Activated CD4-positive, alpha-beta memory T cell treated with anti-CD3 and anti-CD28 coated beads, Interleukin-2, amount 10 ng/mL, durations not matched to agents 7 days and 5 days (primary cell): ENCODE measurements at regions not wholly inside any gene's neighbourhood (a gene's known extent, or its start where the extent isn't known, plus 50 kb on each side); places are given as distances from the start of the nearest gene placed in this dataset.

Experiments used
- CTCF ChIA-PET: fragments of 350-600 bp; sonication (Branson Sonifier 250); formaldehyde crosslinking; loops from one replicate; lab custom pipeline; 2021; ENCODE audit warnings: antibody characterized with exemption, inconsistent platforms; lab: Charles Lee
- POLR2A ChIA-PET: fragments of 350-600 bp; sonication (Branson Sonifier 250); formaldehyde crosslinking; loops from one replicate; lab custom pipeline; 2021; ENCODE audit warnings: antibody characterized with exemption; lab: Charles Lee
- DNase-seq: peaks from one replicate; pipeline ENCODE4 v3.0.0-alpha.2; 2020
- H3K27ac Mint-ChIP-seq: one replicate; pipeline ENCODE4 v1.8.0; 2021; ENCODE audit warnings: mild to moderate bottlenecking, mixed read lengths
- H3K27me3 Mint-ChIP-seq: one replicate; pipeline ENCODE4 v1.8.0; 2021; ENCODE audit warnings: mixed read lengths
- H3K36me3 Mint-ChIP-seq: one replicate; pipeline ENCODE4 v1.8.0; 2021; ENCODE audit warnings: low read depth, mixed read lengths
- H3K4me1 Mint-ChIP-seq: one replicate; pipeline ENCODE4 v1.8.0; 2021; ENCODE audit warnings: mixed read lengths
- H3K4me3 Mint-ChIP-seq: one replicate; pipeline ENCODE4 v1.8.0; 2021; ENCODE audit warnings: mild to moderate bottlenecking, mixed read lengths
- H3K9me3 Mint-ChIP-seq: one replicate; pipeline ENCODE4 v1.8.0; 2021; ENCODE audit warnings: mixed read lengths

- Mint-ChIP-seq H3K27ac (no peak overlapping the region), H3K4me1 (peaks cover 4% of the 10 kb centered on the region), H3K36me3 (no peaks in the 10 kb centered on the region), H3K4me3 (no peak overlapping the region), H3K9me3 (no peaks in the 10 kb centered on the region), H3K27me3 (no peaks in the 10 kb centered on the region)
- ChIA-PET POLR2A (no interaction called here), CTCF (no interaction called here)
- DNase-seq: no peak
Measured at GRCh38 chr6:170045563-170045960, 245.3 kb downstream of the DLL1 start.

DNA sequence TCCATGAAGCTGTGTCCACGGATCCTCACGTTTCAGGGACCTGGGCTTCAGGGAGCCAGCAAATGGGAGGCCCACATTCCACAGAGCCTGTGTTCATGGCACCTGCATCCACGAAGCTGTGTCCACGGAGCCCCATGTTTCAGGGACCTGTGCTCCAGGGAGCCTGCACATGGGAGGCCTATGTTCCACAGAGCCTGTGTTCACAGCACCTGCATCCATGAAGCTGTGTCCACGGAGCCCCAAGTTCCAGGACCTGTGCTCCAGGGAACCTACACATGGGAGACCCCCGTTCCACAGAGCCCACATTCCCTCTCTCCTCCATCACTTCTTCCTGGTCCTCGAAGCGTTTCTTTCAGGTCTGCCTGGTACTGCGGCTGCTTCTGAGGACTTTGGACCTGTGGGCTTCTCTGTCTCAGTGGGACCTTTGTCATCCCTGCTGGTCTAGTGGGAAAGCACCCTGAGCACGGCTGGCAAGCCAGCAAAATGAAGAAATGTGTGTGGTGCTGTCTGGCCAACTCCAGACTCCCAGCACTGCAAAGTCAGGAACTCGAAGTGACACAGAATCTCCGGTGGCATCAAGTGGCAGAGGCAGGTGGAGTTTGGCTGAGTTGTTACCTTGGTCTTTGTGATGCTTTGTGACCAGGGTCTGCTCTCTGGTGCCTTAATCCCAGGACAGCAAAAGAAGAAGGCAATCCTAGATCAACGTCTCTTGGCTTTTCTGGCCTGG lies 245.9 kb downstream of the DLL1 start:
- ChIA-PET CTCF (no interaction called here), POLR2A (no interaction called here)
- Mint-ChIP-seq H3K4me1 (peaks cover 4% of the 10 kb centered on the region), H3K36me3 (no peaks in the 10 kb centered on the region), H3K27me3 (no peaks in the 10 kb centered on the region), H3K4me3 (no peak overlapping the region), H3K27ac (no peak overlapping the region), H3K9me3 (no peaks in the 10 kb centered on the region)
- no peak for DNase-seq

DNA sequence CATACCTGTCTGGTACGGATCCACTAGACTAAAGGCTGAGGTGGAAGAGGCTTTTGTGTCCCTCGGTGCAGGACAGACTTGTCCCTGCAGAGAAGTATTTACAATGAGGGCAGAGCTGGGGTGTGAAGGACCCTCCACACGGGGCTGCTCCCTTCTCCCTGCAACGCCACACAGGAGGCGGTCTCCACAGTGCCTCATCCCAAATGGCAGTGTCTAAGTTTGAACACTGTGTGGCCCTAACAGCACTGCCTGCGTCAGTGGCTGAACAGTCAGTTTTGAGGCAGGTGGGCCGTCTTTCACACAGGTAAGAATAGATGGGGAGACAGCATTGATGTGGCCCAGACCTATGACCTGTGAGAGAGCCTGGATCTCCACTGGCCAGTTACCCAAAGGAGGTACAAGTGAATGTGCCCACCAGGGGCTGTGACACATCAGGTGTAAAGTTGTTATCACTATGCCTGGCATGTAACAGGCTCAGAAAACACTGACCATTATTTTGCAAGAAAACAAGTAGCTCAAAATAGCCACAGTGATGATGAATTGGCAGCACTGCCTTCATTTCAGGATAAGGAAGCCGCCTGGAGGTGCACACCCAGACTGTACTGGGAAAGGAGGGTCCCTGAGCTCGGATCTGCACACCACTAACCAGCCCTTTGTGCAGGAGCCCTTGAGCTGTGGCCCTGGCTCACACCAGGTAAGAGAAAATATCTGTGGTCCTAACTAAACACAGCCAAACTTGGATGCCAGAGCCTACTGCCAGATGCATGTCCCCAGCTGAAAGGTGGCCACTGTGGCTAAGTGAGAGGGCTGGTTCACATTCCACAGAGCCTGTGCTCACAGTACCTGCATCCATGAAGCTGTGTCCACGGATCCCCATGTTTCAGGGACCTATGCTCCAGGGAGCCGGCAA lies 246.7 kb downstream of the DLL1 start:
- H3K9me3 Mint-ChIP-seq: no peaks in the 10 kb centered on the region
- H3K4me1 Mint-ChIP-seq: peaks cover 3% of the 10 kb centered on the region
- H3K27me3 Mint-ChIP-seq: no peaks in the 10 kb centered on the region
- POLR2A ChIA-PET: no interaction called here
- CTCF ChIA-PET: no interaction called here
- H3K36me3 Mint-ChIP-seq: no peaks in the 10 kb centered on the region
- H3K27ac Mint-ChIP-seq: no peak overlapping the region
- H3K4me3 Mint-ChIP-seq: no peak overlapping the region
- no peak for DNase-seq

GRCh38 chr6:170043150-170043819 lies 247.6 kb downstream of the DLL1 start:
- no peaks in the 10 kb centered on the region for H3K4me1 Mint-ChIP-seq
- POLR2A ChIA-PET: no interaction called here
- no peak overlapping the region for H3K27ac Mint-ChIP-seq
- no peaks in the 10 kb centered on the region for H3K27me3 Mint-ChIP-seq
- CTCF ChIA-PET: no interaction called here
- no peaks in the 10 kb centered on the region for H3K9me3 Mint-ChIP-seq
- no peak for DNase-seq
- H3K4me3 Mint-ChIP-seq: no peak overlapping the region
- H3K36me3 Mint-ChIP-seq: no peaks in the 10 kb centered on the region

GRCh38 chr6:170042596-170043118 lies 248.2 kb downstream of the DLL1 start:
- Mint-ChIP-seq H3K27me3 (no peaks in the 10 kb centered on the region), H3K4me1 (no peaks in the 10 kb centered on the region)
- DNase-seq: no peak

GRCh38 chr6:170042123-170042522 lies 248.8 kb downstream of the DLL1 start:
- no peak overlapping the region for H3K27ac Mint-ChIP-seq
- H3K4me3 Mint-ChIP-seq: no peak overlapping the region
- no peaks in the 10 kb centered on the region for H3K9me3 Mint-ChIP-seq
- no peaks in the 10 kb centered on the region for H3K27me3 Mint-ChIP-seq
- ChIA-PET CTCF (no interaction called here), POLR2A (no interaction called here)
- H3K4me1 Mint-ChIP-seq: no peaks in the 10 kb centered on the region
- no peaks in the 10 kb centered on the region for H3K36me3 Mint-ChIP-seq
- no peak for DNase-seq

More at GRCh38 chr6:170042596-170043118, 248.2 kb downstream of the DLL1 start:
- H3K4me3 Mint-ChIP-seq: no peak overlapping the region
- CTCF ChIA-PET: no interaction called here
- POLR2A ChIA-PET: no interaction called here
- no peaks in the 10 kb centered on the region for H3K36me3 Mint-ChIP-seq
- H3K27ac Mint-ChIP-seq: no peak overlapping the region
- H3K9me3 Mint-ChIP-seq: no peaks in the 10 kb centered on the region

- H3K4me1 Mint-ChIP-seq: no peaks in the 10 kb centered on the region
- H3K4me3 Mint-ChIP-seq: no peak overlapping the region
- DNase-seq: no peak
- no peaks in the 10 kb centered on the region for H3K9me3 Mint-ChIP-seq
- H3K27me3 Mint-ChIP-seq: no peaks in the 10 kb centered on the region
- no peak overlapping the region for H3K27ac Mint-ChIP-seq
- ChIA-PET POLR2A (no interaction called here), CTCF (no interaction called here)
- no peaks in the 10 kb centered on the region for H3K36me3 Mint-ChIP-seq
Measured at GRCh38 chr6:170041526-170041925, 249.4 kb downstream of the DLL1 start.

- ChIA-PET POLR2A (interaction anchor here (0.6 kb wide), 1 partner anchor 23 kb away, joined by 3 read pairs; no protein-coding TSS in a partner anchor), CTCF (no interaction called here)
- H3K27me3 Mint-ChIP-seq: no peaks in the 10 kb centered on the region
- H3K4me1 Mint-ChIP-seq: no peaks in the 10 kb centered on the region
- H3K9me3 Mint-ChIP-seq: no peaks in the 10 kb centered on the region
- no peak overlapping the region for H3K27ac Mint-ChIP-seq
- DNase-seq: no peak
- no peaks in the 10 kb centered on the region for H3K36me3 Mint-ChIP-seq
- H3K4me3 Mint-ChIP-seq: no peak overlapping the region
Measured at GRCh38 chr6:170040906-170041305, 250.0 kb downstream of the DLL1 start.

- Mint-ChIP-seq H3K27ac (no peak overlapping the region), H3K36me3 (no peaks in the 10 kb centered on the region), H3K27me3 (no peaks in the 10 kb centered on the region), H3K4me1 (no peaks in the 10 kb centered on the region), H3K4me3 (no peak overlapping the region), H3K9me3 (no peaks in the 10 kb centered on the region)
- ChIA-PET CTCF (no interaction called here), POLR2A (no interaction called here)
- no peak for DNase-seq
Measured at GRCh38 chr6:170040115-170040500, 250.8 kb downstream of the DLL1 start.

- H3K36me3 Mint-ChIP-seq: no peaks in the 10 kb centered on the region
- H3K4me1 Mint-ChIP-seq: no peaks in the 10 kb centered on the region
- CTCF ChIA-PET: no interaction called here
- H3K27ac Mint-ChIP-seq: no peak overlapping the region
- POLR2A ChIA-PET: no interaction called here
- no peak for DNase-seq
- no peaks in the 10 kb centered on the region for H3K9me3 Mint-ChIP-seq
- no peak overlapping the region for H3K4me3 Mint-ChIP-seq
- H3K27me3 Mint-ChIP-seq: no peaks in the 10 kb centered on the region
Measured at GRCh38 chr6:170039156-170040114, 251.4 kb downstream of the DLL1 start.

DNA sequence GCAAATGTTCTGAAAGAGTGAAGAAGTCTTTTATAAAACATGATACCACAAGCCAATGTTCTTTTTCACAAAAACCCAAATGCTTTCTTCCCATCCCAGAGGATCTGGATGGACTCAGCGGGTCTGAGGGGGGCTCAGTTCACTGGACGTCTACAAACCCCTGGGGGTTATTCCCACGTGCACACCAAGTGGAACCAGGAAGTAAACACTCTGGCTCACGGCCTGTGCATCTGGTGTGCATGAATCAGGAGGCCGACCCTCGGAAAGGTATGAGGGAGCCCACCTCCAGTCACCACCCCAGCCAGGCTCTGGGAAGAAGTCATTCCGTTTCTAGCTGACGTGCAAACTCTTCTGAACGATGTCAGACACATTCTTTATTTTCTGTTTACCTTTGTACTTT lies 252.2 kb downstream of the DLL1 start:
- Mint-ChIP-seq H3K4me1 (no peaks in the 10 kb centered on the region), H3K36me3 (no peaks in the 10 kb centered on the region), H3K4me3 (no peak overlapping the region), H3K27me3 (no peaks in the 10 kb centered on the region), H3K9me3 (peaks cover under 1% of the 10 kb centered on the region), H3K27ac (no peak overlapping the region)
- ChIA-PET POLR2A (no interaction called here), CTCF (no interaction called here)
- DNase-seq: no peak

- Mint-ChIP-seq H3K4me1 (no peaks in the 10 kb centered on the region), H3K36me3 (no peaks in the 10 kb centered on the region), H3K4me3 (no peak overlapping the region), H3K27ac (no peak overlapping the region), H3K27me3 (no peaks in the 10 kb centered on the region), H3K9me3 (peaks cover 6% of the 10 kb centered on the region)
- CTCF ChIA-PET: no interaction called here
- no peak for DNase-seq
- POLR2A ChIA-PET: no interaction called here
Measured at GRCh38 chr6:170038251-170038650, 252.6 kb downstream of the DLL1 start.
